ENCODE measurements at regions not wholly inside any gene's neighbourhood (a gene's known extent, or its start where the extent isn't known, plus 50 kb on each side); places are given as distances from the start of the nearest gene placed in this dataset.
"Not testable (repeated sequence)": the region's sequence is repeated elsewhere in the genome, so short reads cannot be mapped to it uniquely, and the experiment has no call there.

DNA sequence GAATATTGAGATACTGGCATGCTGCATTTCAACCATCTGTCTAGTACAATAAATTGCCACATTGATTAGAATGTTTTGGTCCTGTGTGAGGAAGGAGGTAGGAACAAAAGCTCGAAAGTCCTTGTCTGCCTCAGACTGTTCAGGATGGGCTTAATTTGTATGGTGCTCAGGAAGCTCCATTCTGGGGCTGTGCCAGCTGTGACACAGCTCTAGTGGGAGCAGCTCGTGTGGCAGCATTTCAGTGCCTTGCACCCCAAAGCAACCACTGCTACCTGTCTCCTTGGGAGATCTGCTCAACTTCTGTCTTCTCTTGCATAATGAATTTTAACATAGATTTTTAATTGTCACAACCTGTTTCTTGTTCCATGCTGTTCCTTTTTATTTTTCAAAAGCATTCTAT, 144.4 kb upstream of the THUMPD2 start:
- DNase-seq = no peak

DNA sequence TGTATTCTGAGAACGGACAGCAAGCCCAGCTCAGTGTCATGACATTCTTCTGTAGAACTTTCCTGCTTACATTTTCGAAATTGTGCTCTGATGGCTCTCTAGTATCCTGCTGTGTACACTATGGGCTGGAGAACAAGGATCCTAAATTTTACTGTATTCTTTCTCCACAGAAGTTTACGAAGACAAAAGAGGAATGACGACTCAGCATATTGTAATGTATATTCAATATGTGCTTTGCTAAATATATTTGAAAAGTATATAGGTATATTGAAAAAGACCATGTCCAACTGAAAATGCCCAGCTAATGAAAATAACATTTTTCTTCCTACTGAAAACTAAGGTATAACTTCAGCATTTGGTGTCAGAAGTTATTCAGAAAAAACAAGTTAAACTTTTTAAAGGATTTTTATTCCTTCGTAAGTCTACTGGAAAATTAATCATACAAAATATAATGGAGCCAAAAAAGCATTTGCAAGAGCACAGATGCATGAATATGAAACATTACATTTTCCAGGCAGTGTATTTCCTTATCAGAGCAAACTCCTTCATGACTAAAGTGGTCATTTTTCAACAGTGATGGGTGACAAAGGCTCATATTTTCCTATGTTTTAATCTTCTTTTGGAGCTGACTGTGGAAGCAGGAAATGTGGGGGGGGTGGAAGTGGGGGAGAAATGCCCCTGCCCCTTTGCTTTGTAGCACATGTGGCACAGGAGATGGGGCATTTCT, 143.8 kb upstream of the THUMPD2 start:
- DNase-seq = no peak

DNA sequence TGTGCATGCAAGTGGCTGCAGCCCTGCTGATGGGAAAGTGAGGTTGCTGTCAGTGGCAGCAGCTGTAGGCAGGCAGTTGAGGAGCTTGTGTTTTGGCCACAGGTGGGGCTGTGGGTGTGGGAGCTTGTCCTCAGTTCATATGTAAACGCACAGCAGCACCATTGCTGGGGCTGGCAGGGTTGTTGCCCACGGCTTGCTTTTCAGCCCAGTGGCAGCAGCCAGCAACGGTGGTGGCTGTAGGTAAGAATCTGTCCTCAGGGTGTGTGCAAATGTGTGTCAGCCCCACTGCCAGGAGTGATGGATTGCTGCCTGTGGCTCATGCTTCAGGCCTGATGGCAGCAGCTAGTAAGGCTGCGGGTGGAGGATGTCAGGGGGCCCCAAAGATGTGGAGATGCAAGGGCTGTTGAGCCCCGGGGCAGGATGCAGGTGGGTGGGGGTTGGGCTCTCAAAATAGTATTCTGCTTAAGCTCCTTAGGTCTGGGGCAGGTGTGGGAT, 141.3 kb upstream of the THUMPD2 start:
- DNase-seq = no peak

DNA sequence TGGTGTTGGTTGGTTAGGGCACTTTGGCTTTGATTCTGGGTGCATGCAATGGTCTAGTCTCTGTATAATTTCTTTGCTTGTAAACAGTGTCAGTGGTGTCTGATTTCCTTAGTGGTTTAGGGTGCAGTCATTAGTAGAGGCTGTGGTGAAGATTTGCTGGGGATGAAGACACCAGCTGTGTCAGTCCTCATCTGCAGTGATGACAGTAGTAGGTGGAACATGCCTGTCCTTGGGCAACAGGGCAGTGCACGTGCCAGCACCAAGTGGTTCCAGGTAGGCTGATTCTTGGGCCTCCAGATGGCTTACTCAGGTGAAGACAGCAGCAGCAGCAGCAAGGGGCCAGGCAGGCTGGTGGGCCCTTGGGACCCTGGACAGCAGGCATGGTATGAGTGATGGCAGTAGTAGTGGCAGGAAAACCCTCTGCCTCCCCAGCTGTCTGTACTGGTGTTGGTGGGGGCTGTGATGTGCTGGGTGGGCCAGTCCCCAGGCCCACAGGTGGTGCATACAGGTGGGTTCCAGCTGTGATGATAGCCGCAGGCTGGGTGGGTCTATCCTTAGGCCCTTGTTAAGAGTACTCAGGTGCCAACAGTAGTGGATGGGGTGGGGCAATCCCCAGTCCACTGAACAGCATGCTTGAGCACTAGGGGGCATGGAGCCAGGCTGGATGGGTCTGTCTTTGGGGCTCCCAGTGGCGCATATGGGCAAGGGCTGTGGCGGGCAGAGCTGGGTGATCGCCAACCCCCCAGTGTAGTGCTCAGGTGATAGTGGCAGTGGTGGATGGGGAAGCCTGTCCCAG, 140.7 kb upstream of the THUMPD2 start:
- DNase-seq = no peak

DNA sequence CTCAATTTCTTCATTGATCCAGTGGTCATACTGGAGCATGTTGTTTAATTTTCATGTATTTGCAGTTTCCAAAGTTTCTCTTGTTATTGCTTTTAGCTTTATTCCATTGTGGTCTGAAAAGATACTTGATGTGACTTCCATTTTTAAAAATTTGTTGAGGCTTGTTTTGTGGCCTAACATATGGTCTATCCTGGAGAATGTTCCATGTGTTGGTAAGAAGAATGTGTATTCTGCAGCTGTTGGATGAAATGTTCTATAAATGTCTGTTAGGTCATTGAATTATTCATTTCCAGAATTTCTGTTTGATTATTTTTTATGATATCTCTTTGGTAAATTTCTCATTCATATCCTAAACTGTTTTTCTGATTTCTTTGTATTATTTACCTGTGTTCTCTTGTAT, 139.8 kb upstream of the THUMPD2 start:
- DNase-seq = no peak

DNA sequence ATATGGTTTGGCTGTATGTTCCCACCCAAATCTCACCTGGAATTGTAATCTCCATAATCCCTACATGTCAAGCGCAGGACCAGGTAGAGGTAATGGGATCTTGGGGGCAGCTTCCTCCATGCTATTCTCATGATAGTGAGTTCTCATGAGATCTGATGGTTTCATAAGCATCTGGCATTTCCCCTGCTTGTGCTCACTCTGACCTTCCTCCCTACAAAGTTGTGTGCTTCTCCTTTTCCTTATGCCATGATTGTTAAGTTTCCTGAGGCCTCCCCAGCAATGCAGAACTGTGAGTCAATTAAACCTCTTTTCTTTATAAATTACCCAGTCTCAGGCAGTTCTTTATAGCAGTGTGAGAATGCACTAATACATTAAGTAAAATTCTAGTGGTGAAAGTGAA, 138.3 kb upstream of the THUMPD2 start:
- DNase-seq = not testable (repeated sequence)

DNA sequence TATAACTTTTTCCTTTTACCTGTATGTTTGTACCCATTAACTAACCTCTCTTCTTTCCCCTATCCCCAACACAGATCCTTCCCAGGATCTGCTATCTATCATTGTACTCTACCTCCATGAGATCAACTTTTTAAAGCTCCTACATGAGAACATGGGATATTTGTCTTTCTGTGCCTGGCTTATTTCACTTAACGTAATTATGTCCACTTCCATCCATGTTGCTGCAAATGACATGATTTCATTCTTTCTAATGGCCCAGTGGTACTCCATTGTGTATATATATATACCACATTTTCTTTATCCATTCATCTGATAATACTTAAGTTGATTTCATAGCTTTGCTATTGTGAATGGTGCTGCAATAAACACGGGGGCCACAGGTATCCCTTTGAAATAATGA, 135.9 kb upstream of the THUMPD2 start:
- no peak for DNase-seq

DNA sequence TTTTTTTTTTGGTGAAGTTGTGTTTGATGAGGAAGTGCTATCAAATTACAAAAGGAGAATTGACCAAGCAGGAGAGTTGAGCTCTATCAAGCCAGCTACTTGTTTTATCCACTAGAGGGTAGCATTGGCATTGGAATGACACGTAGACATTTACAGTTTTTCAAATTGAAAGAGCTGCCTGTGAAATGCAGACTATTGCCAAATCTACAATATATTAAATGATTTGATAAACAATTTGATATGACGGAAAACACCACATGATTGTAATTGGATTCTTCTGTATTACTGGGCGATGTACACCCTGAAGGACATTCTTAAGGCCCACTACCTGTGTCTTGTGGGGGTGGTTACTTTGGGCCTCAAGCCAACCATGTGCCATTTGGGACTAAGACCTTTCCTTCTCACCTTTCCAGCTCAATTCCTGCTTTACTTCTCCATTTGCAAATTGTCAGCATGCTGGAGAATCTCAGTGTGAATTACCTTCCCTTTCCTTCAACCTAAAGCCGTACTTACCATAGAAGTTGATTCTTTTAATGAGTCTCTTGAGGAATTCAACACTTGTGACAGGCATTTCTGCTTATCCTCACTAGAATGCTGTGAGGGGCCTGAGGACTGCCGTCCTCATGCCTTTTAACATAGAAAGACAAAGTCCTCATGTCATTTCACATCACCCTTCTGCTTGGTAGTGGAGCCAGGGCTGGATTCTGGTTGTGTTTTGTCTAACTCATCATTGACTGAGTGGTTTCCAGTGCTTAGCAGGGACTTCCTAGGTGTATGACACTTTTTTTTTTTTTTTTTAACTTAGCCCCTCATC, 134.8 kb upstream of the THUMPD2 start:
- DNase-seq = peak; percentile 60

DNA sequence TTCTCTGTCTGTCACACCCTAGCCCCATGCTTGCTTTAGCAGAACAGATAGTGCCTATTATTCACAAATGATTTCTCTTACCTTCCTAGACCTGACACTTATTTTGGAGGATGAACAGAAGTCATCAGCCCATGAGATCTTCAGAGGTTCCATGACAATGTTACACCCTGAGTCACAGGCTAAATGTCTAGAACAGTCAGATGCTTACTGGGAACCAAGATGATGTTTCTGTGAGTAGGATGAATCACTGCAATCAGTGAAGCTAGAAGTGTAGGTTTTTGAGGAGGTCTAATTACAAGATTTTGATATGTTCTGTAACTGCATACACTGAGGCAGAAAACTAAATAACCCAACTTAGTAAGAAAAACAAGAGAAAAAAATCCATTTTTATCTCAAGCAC, 123.0 kb upstream of the THUMPD2 start:
- DNase-seq = no peak

DNA sequence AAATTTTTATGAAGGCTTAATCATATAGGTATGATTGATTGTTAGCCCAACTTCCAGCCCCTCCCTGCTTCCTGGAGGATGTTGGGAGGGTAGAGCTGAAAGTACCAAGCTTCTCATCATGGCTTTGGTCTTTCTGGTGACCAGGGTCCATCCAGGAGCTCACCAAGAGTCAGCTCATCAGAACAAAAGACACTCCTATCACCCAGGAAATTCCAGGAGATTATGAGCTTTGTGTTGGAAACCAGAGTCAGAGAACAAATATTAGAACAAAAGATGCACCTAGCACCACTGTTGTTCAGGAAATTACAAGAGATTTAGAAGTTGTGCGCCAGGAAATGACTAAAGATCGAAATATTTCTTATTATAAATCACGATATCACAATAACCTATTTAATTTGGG, 119.9 kb upstream of the THUMPD2 start:
- no peak for DNase-seq

DNA sequence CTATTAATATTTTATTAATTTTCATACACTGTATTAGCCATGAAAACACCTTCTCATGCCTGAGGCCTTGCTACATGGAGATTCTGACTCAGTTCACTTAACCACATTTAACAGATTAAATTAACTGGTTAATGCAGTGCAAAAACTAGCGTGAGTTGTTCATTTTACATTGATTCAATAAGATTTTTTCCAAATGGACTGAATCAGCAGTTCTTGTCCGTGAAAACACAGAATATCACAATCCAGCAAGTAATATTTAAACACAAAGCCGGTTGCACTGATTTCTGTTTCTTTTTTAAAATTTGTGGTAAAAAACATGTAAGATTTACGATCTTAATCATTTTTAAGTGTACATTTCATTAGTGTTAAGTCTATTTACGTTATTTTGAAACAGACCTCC, 118.2 kb upstream of the THUMPD2 start:
- no peak for DNase-seq

DNA sequence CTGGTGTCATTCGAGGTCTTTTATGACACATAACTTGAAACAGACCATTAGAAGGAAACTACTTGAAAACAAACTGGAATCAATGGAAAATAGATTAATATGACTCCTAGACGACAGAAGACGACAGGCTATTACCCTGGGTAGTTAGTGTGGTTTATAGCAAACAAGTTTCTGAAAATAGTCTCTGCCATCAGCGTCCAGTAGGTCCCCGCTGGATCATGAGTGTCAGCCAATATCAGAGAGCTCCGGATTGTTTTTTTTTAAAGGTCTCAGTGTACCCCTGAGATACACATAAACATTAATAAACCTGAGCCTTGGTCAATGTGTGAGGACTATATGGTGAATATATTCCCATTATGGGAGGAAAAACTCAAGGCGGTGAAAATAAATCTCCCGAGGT, 115.0 kb upstream of the THUMPD2 start:
- no peak for DNase-seq

DNA sequence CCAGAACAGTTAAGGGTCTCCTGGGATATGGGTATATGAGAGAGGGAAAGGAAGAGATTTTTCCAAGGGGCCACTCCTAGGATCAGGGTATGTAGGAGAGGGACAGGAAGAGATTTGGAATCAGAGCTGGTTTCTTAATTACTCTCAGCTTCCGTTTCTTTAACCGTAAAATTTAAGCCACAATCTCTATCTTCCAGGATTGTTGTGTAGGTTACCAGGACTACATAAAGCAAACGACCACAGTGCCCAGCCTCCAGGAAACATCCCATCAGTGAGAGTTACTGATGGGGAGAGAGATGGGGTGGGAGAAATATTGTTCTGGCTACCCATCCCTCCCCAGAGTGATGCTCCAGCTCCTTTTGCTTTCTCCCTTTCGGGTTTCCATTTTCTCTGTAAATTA, 114.6 kb upstream of the THUMPD2 start:
- DNase-seq = no peak

DNA sequence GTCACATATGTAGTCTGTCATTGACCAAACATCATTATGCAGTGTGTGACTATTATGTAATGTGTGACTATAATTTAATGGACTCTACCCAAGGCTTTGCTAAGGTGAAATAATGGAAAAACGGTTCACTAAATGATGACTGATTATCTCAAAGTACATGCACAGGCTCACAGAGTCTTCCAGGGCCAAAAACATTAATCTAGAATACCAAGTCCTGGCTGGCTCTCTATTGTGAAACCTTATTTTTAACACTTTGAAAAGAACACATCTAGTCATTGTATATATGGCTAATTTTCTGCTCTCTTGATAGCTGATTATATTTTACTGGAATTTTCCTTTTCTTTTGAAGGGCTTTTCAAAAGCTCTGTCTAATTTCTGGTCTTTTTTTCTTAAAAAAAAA, 102.9 kb upstream of the THUMPD2 start:
- no peak for DNase-seq

DNA sequence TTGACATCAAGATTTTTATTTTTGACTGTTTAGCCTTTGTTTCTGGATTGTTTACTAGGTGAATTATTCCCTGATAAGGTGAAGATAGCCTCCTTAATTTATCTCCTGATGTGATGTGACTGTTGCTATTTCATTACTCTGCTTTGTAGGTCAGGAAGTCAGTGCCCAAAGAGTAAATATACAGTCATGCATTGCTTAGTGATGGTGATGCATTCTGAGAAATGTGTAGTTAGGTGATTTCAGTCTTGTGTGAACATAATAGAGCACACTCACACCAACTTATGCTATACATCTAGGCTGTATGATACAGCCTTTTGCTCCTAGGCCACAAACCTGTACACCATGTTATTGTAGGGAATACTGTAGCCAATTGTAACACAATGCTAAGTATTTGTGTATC, 102.4 kb upstream of the THUMPD2 start:
- no peak for DNase-seq

DNA sequence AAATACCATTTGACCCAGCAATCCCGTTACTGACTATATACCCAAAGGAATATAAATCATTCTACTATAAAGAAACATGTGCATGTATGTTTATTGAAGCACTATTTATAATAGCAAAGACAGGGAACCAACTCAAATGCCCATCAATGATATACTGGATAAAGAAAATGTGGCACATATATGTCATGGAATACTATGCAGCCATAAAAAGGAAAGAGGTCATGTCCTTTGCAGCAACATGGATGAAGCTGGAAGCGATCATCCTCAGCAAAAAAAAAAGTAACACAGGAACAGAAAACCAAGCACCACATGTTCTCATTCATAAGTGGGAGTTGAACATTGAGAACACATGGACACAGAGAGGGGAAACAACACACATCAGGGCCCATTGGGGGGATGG, 99.9 kb upstream of the THUMPD2 start:
- not testable (repeated sequence) for DNase-seq

DNA sequence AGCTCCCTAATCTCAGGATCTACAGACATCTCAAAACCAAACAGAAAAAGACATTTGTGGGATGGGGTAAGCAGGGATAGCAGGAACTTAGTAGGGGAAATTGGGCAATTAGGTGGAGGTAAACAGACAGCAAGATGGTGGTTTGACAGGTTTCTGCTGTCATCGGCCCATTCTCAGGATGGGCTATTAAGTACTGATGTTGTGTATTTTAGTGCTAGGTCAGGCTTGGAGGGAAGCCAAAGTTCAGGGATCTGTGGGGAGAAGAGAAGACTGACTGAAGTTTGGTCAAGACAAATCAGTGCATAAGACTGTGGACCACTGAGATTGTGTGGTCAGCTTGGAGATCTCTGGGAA, 96.8 kb upstream of the THUMPD2 start:
- DNase-seq = no peak

DNA sequence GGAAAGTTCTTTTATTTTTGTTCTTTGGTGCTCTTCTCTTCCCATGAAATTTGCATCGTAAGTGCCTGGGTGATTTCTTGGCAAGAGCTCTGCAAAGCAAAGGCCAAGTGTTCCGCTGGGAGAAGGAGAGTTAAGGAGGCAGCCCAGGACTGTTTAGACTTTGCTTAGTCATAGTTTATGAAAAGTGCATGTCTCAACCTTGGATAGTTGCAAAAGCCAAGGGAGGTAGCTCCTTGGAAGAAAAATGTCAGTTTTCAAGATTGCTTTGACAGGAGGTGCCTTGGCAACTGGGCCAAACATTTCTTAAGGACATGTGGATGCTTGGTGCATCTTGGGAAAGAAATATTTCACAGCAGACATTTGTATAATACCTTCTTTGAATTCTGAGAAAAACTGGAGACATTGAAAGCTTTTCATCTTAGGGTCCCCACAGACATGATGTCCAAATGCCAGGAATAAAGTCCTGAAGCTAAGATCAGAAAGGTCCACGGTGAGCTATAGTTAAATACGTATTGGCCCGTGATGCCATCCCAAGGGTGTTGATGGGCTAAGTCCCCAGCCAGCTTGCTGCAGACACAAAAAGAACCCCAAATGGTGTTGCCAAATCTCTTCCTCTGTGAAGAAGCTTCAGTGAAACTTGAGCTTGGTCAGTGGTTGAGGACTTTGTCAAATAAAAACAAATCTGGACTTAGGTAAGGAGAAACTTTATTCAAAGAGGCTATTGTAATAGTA, 96.3 kb upstream of the THUMPD2 start:
- DNase-seq = no peak

DNA sequence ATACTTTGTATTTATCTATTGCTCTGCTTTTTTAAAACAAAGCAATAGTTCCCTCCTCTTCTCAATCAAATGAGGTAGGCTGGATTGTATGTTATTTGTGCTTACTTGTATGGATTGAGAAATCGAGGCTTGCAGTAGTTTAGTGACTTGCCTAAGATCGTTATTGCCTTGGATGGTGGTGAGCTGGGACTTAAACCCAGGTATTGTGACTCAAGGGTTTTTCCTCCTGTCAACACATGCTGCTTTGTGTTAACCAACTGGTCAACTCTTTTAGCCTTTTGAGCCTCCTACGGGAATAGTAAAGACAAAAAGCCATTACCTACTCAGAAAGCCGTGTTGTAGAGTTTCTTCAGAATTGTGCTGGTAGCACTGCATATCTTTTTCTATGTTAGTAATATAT, 95.2 kb upstream of the THUMPD2 start:
- DNase-seq = no peak

DNA sequence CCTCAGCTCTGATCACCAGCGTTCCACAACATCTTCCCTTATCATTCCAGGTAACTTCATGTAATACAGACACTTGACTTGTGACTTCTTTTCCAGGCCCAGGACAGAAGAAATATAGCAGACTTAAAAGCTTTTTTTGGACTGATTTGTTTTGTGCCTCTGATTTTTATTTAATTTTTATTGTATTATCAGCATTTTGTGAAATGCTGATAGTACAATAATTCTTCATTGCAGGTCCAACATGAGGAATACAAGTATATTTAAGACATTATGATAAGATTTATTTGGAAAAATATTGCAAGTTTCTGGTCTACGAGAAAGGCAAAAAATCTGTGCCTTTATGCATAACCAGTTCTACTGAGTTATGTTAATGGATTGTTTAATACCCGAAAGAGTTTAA, 94.5 kb upstream of the THUMPD2 start:
- DNase-seq = no peak

DNA sequence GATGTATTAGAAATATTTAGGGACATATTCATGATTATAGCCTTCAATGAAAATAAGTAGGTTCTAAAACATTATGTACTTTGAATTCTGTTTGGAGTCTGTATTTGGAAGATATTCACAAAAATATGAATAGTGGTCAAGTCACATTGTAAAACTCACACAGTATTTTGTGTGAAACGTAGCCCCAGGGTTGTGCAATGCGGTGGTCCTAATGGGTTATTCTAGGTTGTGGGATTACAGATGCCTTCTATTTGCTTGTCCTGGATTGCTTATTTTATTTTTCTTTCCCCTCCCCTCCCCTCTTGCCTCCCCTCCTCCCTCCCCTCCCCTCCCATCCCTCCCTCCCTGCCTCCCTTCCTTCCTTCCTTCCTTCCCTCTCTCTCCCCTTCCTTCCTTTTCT, 93.7 kb upstream of the THUMPD2 start:
- no peak for DNase-seq

DNA sequence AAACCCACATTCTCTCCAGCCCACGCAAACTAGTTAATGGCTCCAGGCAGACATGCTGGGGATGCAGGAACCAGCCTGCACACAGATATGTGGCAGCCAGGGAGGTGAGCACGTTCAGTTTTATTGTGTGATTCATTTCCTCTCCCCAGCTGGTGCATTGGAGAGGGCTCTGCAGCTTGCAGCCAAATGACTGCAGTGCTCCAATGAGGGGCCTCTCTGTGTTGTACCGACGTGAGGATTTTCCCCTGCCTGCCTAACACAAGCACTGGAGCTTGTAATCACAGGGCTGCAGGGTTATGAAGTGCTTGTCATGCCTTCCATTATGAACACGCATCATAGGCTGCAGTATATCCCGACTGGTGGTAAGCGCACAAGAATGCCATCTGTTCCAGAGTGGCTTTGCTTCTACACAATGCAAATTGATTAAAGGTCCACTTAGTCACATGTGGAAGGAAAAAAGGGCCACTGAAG, 92.3 kb upstream of the THUMPD2 start:
- DNase-seq = no peak

DNA sequence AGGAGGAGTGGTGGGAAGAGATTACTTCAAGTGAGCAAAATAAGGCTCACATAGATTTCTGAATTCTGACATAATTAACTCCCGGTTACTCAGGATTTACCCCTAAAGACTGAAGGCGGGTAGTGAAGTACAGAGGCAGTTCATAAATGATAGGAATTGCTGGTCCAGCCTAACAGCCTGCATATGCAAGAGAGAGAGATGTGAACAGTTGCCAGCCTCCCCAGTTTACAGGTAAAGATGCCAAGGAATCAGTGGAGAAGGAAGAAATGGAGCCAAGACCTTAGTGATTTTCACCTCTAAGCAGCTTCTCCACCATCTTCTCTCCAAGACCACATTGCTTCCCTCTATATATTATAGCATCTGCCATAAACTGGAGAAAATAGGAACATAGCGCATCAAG, 91.8 kb upstream of the THUMPD2 start:
- DNase-seq = no peak
